22Rv1 (cell line): ENCODE measurements at regions not wholly inside any gene's neighbourhood (a gene's known extent, or its start where the extent isn't known, plus 50 kb on each side); places are given as distances from the start of the nearest gene placed in this dataset.
"Not testable (repeated sequence)": the region's sequence is repeated elsewhere in the genome, so short reads cannot be mapped to it uniquely, and the experiment has no call there.

Experiments
- H3K27ac ChIP-seq: fragments of 450-650 bp; 2 replicates; pipeline ENCODE4 v1.5.1; 2017
- CTCF ChIP-seq: fragments of 450-650 bp; IDR thresholded peaks from 2 replicates; pipeline ENCODE4 v1.5.1; 2017; ENCODE audit warnings: mild to moderate bottlenecking
- ZFX ChIP-seq: fragments of 450-650 bp; IDR thresholded peaks from 2 replicates; pipeline ENCODE4 v1.6.1; 2017; ENCODE audit warnings: antibody characterized with exemption, borderline replicate concordance

- no peak overlapping the region for H3K27ac ChIP-seq
- TF ChIP-seq CTCF = no peak
- TF ChIP-seq ZFX = no peak
Observed at GRCh38 chr9:3648722-3649246, 123.0 kb upstream of the RFX3 start.

- TF ChIP-seq ZFX (no peak), CTCF (no peak)
- H3K27ac ChIP-seq = no peak overlapping the region
Observed at GRCh38 chr9:3648266-3648665, 122.5 kb upstream of the RFX3 start.

GRCh38 chr9:3647652-3648051, 121.9 kb upstream of the RFX3 start:
- H3K27ac ChIP-seq = no peak overlapping the region
- TF ChIP-seq CTCF (no peak), ZFX (no peak)

- no peak overlapping the region for H3K27ac ChIP-seq
- TF ChIP-seq CTCF (no peak), ZFX (no peak)
Observed at GRCh38 chr9:3646226-3646625, 120.4 kb upstream of the RFX3 start.

- H3K27ac ChIP-seq = not testable (repeated sequence)
Observed at GRCh38 chr9:3642075-3642474, 116.3 kb upstream of the RFX3 start.

- no peak overlapping the region for H3K27ac ChIP-seq
- TF ChIP-seq ZFX (no peak), CTCF (no peak)
Observed at GRCh38 chr9:3629495-3629894, 103.7 kb upstream of the RFX3 start.

- TF ChIP-seq ZFX (no peak), CTCF (no peak)
- no peak overlapping the region for H3K27ac ChIP-seq
Observed at GRCh38 chr9:3628239-3628638, 102.4 kb upstream of the RFX3 start.

- H3K27ac ChIP-seq = no peak overlapping the region
- TF ChIP-seq CTCF (no peak), ZFX (no peak)
Observed at GRCh38 chr9:3608011-3608410, 82.2 kb upstream of the RFX3 start.
